Caco-2 (cell line): ENCODE measurements at regions not wholly inside any gene's neighbourhood (a gene's known extent, or its start where the extent isn't known, plus 50 kb on each side); places are given as distances from the start of the nearest gene placed in this dataset.
"Not testable (repeated sequence)": the region's sequence is repeated elsewhere in the genome, so short reads cannot be mapped to it uniquely, and the experiment has no call there.

Experiments
- BruUV-seq: library from RNA; stranded (reverse); fragments of 400-500 nt; replicated peaks from 2 replicates; lab custom pipeline; 2021; lab: Mats Ljungman, UMichigan
- CTCF ChIA-PET: fragments of 300-600 bp; sonication (Branson Sonifier 250); formaldehyde crosslinking; loops from one replicate; lab custom pipeline; 2022; ENCODE audit warnings: antibody characterized with exemption; lab: Charles Lee
- POLR2A ChIA-PET: fragments of 300-600 bp; sonication (Branson Sonifier 250); formaldehyde crosslinking; loops from one replicate; lab custom pipeline; 2022; ENCODE audit warnings: antibody characterized with exemption; lab: Charles Lee
- DNase-seq, 2 experiments: peaks; one replicate each; pipeline versions ENCODE4 v3.0.0 to v3.0.0-alpha.2; 2020 to 2022
- H3K27me3 ChIP-seq: replicated peaks from 2 replicates; pipeline ENCODE4 v1.6.0; 2011; ENCODE audit warnings: low read length; ENCODE audit not compliant: control insufficient read depth, insufficient read depth
- H3K36me3 ChIP-seq: 2 replicates; pipeline ENCODE4 v1.5.1; 2011; ENCODE audit warnings: low read length; ENCODE audit not compliant: control insufficient read depth, insufficient read depth
- H3K4me1 ChIP-seq: fragments of 250-450 bp; sonication (Bioruptor Pico); 2 replicates; pipeline ENCODE4 v1.5.1; 2020; ENCODE audit warnings: mild to moderate bottlenecking
- H3K4me3 ChIP-seq: 2 replicates; pipeline ENCODE4 v1.5.1; 2011; ENCODE audit warnings: low read depth, mild to moderate bottlenecking, control low read depth, low read length
- H3K9me3 ChIP-seq: fragments of 250-450 bp; sonication (Bioruptor Pico); 2 replicates; pipeline ENCODE4 v1.5.1; 2020; ENCODE audit warnings: mild to moderate bottlenecking, moderate library complexity
- H3K27ac Mint-ChIP-seq: one replicate; pipeline ENCODE4 v1.8.0; 2022; ENCODE audit warnings: mixed read lengths; ENCODE audit not compliant: unreplicated experiment
- H3K27me3 Mint-ChIP-seq: one replicate; pipeline ENCODE4 v1.8.0; 2022; ENCODE audit warnings: mixed read lengths; ENCODE audit not compliant: insufficient read depth, unreplicated experiment
- H3K36me3 Mint-ChIP-seq: one replicate; pipeline ENCODE4 v1.8.0; 2022; ENCODE audit warnings: mild to moderate bottlenecking, mixed read lengths; ENCODE audit not compliant: insufficient read depth, unreplicated experiment
- H3K4me1 Mint-ChIP-seq: one replicate; pipeline ENCODE4 v1.8.0; 2022; ENCODE audit warnings: low read depth, mixed read lengths; ENCODE audit not compliant: unreplicated experiment
- H3K4me3 Mint-ChIP-seq: one replicate; pipeline ENCODE4 v1.8.0; 2022; ENCODE audit warnings: mild to moderate bottlenecking, moderate library complexity, mixed read lengths; ENCODE audit not compliant: unreplicated experiment
- H3K9me3 Mint-ChIP-seq: one replicate; pipeline ENCODE4 v1.8.0; 2022; ENCODE audit warnings: mixed read lengths; ENCODE audit not compliant: unreplicated experiment
- intact Hi-C: fragments of 100-400 bp; cut with micrococcal nuclease; formaldehyde crosslinking; loops from one replicate; pipeline ENCODE4 v1.10.0; 2022; ENCODE audit not compliant: unreplicated experiment

GRCh38 chr1:143845193-143845592, 126.6 kb downstream of the FAM72C start:
- H3K36me3 ChIP-seq, H3K27ac Mint-ChIP-seq, BruUV-seq, intact Hi-C loops, H3K4me1 ChIP-seq, DNase-seq, CTCF ChIA-PET, H3K9me3 Mint-ChIP-seq, H3K4me3 ChIP-seq, POLR2A ChIA-PET, H3K9me3 ChIP-seq, H3K27me3 ChIP-seq, H3K4me1 Mint-ChIP-seq, H3K4me3 Mint-ChIP-seq, H3K27me3 Mint-ChIP-seq, H3K36me3 Mint-ChIP-seq: not testable (repeated sequence)

GRCh38 chr1:143842058-143842457, 129.7 kb downstream of the FAM72C start:
- H3K36me3 ChIP-seq, DNase-seq, H3K4me1 ChIP-seq, H3K27me3 Mint-ChIP-seq, BruUV-seq, H3K4me3 ChIP-seq, H3K9me3 Mint-ChIP-seq, H3K27ac Mint-ChIP-seq, H3K4me3 Mint-ChIP-seq, intact Hi-C loops, H3K4me1 Mint-ChIP-seq, H3K9me3 ChIP-seq, CTCF ChIA-PET, POLR2A ChIA-PET, H3K27me3 ChIP-seq, H3K36me3 Mint-ChIP-seq: not testable (repeated sequence)

GRCh38 chr1:143839182-143839581, 132.6 kb downstream of the FAM72C start:
- H3K4me3 ChIP-seq, DNase-seq, POLR2A ChIA-PET, H3K27me3 ChIP-seq, intact Hi-C loops, H3K9me3 Mint-ChIP-seq, H3K4me1 ChIP-seq, H3K27ac Mint-ChIP-seq, CTCF ChIA-PET, H3K4me3 Mint-ChIP-seq, BruUV-seq, H3K9me3 ChIP-seq, H3K4me1 Mint-ChIP-seq, H3K36me3 ChIP-seq, H3K36me3 Mint-ChIP-seq, H3K27me3 Mint-ChIP-seq: not testable (repeated sequence)

- BruUV-seq, H3K36me3 ChIP-seq, H3K9me3 ChIP-seq, POLR2A ChIA-PET, H3K9me3 Mint-ChIP-seq, intact Hi-C loops, H3K27ac Mint-ChIP-seq, H3K36me3 Mint-ChIP-seq, H3K4me3 Mint-ChIP-seq, DNase-seq, H3K4me3 ChIP-seq, H3K4me1 Mint-ChIP-seq, H3K4me1 ChIP-seq, CTCF ChIA-PET, H3K27me3 ChIP-seq, H3K27me3 Mint-ChIP-seq: not testable (repeated sequence)
Observed at GRCh38 chr1:143838598-143838929, 133.2 kb downstream of the FAM72C start.

GRCh38 chr1:143837924-143838597, 133.7 kb downstream of the FAM72C start:
- DNase-seq, CTCF ChIA-PET, H3K36me3 ChIP-seq, H3K36me3 Mint-ChIP-seq, H3K4me3 Mint-ChIP-seq, intact Hi-C loops, POLR2A ChIA-PET, H3K4me1 ChIP-seq, H3K27ac Mint-ChIP-seq, H3K4me1 Mint-ChIP-seq, H3K9me3 ChIP-seq, H3K4me3 ChIP-seq, BruUV-seq, H3K9me3 Mint-ChIP-seq, H3K27me3 ChIP-seq, H3K27me3 Mint-ChIP-seq: not testable (repeated sequence)

- DNase-seq, H3K4me1 ChIP-seq, H3K4me1 Mint-ChIP-seq, H3K27ac Mint-ChIP-seq, H3K27me3 Mint-ChIP-seq, H3K36me3 ChIP-seq, H3K4me3 ChIP-seq, H3K27me3 ChIP-seq, BruUV-seq, CTCF ChIA-PET, H3K4me3 Mint-ChIP-seq, H3K36me3 Mint-ChIP-seq, H3K9me3 Mint-ChIP-seq, H3K9me3 ChIP-seq, intact Hi-C loops, POLR2A ChIA-PET: not testable (repeated sequence)
Observed at GRCh38 chr1:143833376-143833775, 138.4 kb downstream of the FAM72C start.

- H3K27me3 Mint-ChIP-seq, H3K4me1 Mint-ChIP-seq, intact Hi-C loops, POLR2A ChIA-PET, H3K9me3 ChIP-seq, H3K36me3 ChIP-seq, H3K4me1 ChIP-seq, CTCF ChIA-PET, BruUV-seq, H3K27me3 ChIP-seq, H3K27ac Mint-ChIP-seq, H3K4me3 Mint-ChIP-seq, DNase-seq, H3K36me3 Mint-ChIP-seq, H3K4me3 ChIP-seq, H3K9me3 Mint-ChIP-seq: not testable (repeated sequence)
Observed at GRCh38 chr1:143832379-143832716, 139.4 kb downstream of the FAM72C start.
